ENCODE measurements at regions not wholly inside any gene's neighbourhood (a gene's known extent, or its start where the extent isn't known, plus 50 kb on each side); places are given as distances from the start of the nearest gene placed in this dataset.

GRCh38 chr12:93115198-93115601 lies 186.1 kb upstream of the EEA1 start:
- intact Hi-C loops (cut with micrococcal nuclease) = no loop called here
- Histone ChIP-seq H3K36me3 (ENCODE audit: control insufficient read depth, insufficient read depth, low read length) (no peaks in the 10 kb centered on the region), H3K4ac (ENCODE audit: low read depth, low read length) (0 out of 2 replicates have a peak overlapping the region, but pooled peaks have one; percentile 28), H3K18ac (ENCODE audit: low read depth, low read length) (0 out of 2 replicates have a peak overlapping the region, but pooled peaks have one; percentile 24), H2AK5ac (ENCODE audit: low read depth, low read length) (peak overlapping the region; percentile 67; the same call in 1 of the 2 replicates), H4K5ac (ENCODE audit: low read depth, low read length) (no peak overlapping the region), H3K27ac (ENCODE audit: insufficient read depth, low read length) (no peak overlapping the region), H3K9me1 (ENCODE audit: insufficient read depth, low read length) (peaks cover 2% of the 10 kb centered on the region; the same call in 1 of the 2 replicates), H2BK120ac (ENCODE audit: low read depth, low read length) (no peak overlapping the region; the same call in 1 of the 2 replicates), H3K4me2 (ENCODE audit: low read depth, low read length) (no peak overlapping the region), H3K56ac (ENCODE audit: extremely low read depth, insufficient read depth, low read length) (no peak overlapping the region), H3K9me3 (ENCODE audit: control insufficient read depth, insufficient read depth, low read length) (no peaks in the 10 kb centered on the region; the same call in 1 of the 2 replicates), H3K4me1 (ENCODE audit: control insufficient read depth, insufficient read depth, low read length) (peaks cover 6% of the 10 kb centered on the region), H2BK5ac (ENCODE audit: low read depth, low read length, poor library complexity, severe bottlenecking) (no peak overlapping the region), H3K9ac (ENCODE audit: low read depth, low read length) (no peak overlapping the region), H4K8ac (ENCODE audit: low read depth in 2 of 2, low read length in 2 of 2) (no peak overlapping the region), H3K4me3 (ENCODE audit: insufficient read depth, low read depth, low read length) (no peak overlapping the region), H2BK15ac (ENCODE audit: low read depth, low read length) (no peak overlapping the region; the same call in 2 of the 3 replicates), H4K20me1 (ENCODE audit: insufficient read depth, low read length) (no peaks in the 10 kb centered on the region), H4K91ac (ENCODE audit: insufficient read depth, low read depth, low read length) (no peak overlapping the region), H3K23ac (ENCODE audit: low read depth, low read length) (no peak overlapping the region), H3K79me1 (ENCODE audit: low read depth in 1 of 2, low read length in 2 of 2) (no peaks in the 10 kb centered on the region), H2BK20ac (ENCODE audit: low read depth, low read length) (peak overlapping the region; percentile 45; the same call in 1 of the 2 replicates), H3K27me3 (ENCODE audit: control insufficient read depth, insufficient read depth, low read length) (no peaks in the 10 kb centered on the region), H2AK9ac (replicated peaks; ENCODE audit: low read depth, low read length, poor library complexity) (no peak overlapping the region), H2AFZ (replicated peaks; ENCODE audit: low read length, poor library complexity) (peak overlapping the region; percentile 74), H3K14ac (replicated peaks; ENCODE audit: low read depth, low read length) (peak overlapping the region; percentile 39)
- WGBS, 2 experiments (ENCODE audit: extremely low coverage in 2 of 2, insufficient read length in 1 of 2) = no CpG with 5 or more reads among the region's 6 CpGs
- no TSS peak for BruUV-seq (replicated peaks)
- in situ Hi-C loops (cut with MboI; ENCODE audit: low sequenced_read_pairs) = no loop called here
- TF ChIP-seq CHD1 (IDR thresholded peaks at IDR 0.05; ENCODE audit: low read depth, low read length) (no peak), NFE2L2 (IDR thresholded peaks at IDR 0.05; ENCODE audit: low read depth, low read length) (no peak), BHLHE40 (IDR thresholded peaks at IDR 0.05; ENCODE audit: low read depth, low read length) (no peak), FOS (IDR thresholded peaks at IDR 0.05; ENCODE audit: low read depth, low read length) (no peak), RAD21 (IDR thresholded peaks at IDR 0.05; ENCODE audit: low read length) (no peak), RCOR1 (IDR thresholded peaks at IDR 0.05; ENCODE audit: insufficient replicate concordance, low read length) (no peak), POLR2A (IDR thresholded peaks at IDR 0.05; ENCODE audit: low read depth, low read length) (no peak)
- ChIA-PET CTCF (interaction anchor here (0.6 to 0.8 kb wide), 2 partner anchors 17 to 20 kb away, joined by 3 read pairs; no protein-coding TSS in a partner anchor), POLR2A (ENCODE audit: unreplicated experiment) (no interaction called here)
- dilution Hi-C loops (cut with HindIII; ENCODE audit: low sequenced_read_pairs, unreplicated experiment) = no loop called here
- peak; percentile 21; the same call in 1 of the 2 replicates for ATAC-seq (ENCODE audit: low read depth)
- DNase-seq = no peak

Measured in IMR-90 (cell line).